CD1c-positive myeloid dendritic cell (primary cell): ENCODE measurements at regions not wholly inside any gene's neighbourhood (a gene's known extent, or its start where the extent isn't known, plus 50 kb on each side); places are given as distances from the start of the nearest gene placed in this dataset.
"Not testable (repeated sequence)": the region's sequence is repeated elsewhere in the genome, so short reads cannot be mapped to it uniquely, and the experiment has no call there.

Source experiments
- DNase-seq: peaks from one replicate; pipeline ENCODE4 v3.0.0-alpha.2; 2016; ENCODE audit errors: extremely low spot score

DNA sequence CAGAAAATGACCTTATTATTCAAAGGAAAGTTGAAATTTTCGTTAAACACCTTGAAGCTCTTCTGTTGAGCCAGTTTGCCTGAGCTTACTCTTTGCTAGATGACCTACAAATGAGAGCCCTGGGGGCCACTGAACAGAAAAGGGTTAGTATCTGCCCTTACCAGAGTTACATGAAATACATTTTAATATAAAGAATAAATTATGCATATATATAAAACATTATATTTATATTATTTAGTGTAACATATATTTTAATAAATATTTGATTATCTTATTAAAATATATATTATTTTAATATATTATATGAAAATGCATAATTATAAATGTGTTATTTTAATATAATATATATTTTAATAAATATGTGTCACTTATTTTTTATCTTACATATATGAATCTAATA is 628.4 kb upstream of the TPK1 start:
- DNase-seq = no peak

GRCh38 chr7:145462463-145462862 is 626.6 kb upstream of the TPK1 start:
- no peak for DNase-seq

- DNase-seq = no peak
These were observed 599.0 kb upstream of the TPK1 start for GRCh38 chr7:145434811-145435210.

- no peak for DNase-seq
These were observed 596.0 kb upstream of the TPK1 start for GRCh38 chr7:145431834-145432233.

DNA sequence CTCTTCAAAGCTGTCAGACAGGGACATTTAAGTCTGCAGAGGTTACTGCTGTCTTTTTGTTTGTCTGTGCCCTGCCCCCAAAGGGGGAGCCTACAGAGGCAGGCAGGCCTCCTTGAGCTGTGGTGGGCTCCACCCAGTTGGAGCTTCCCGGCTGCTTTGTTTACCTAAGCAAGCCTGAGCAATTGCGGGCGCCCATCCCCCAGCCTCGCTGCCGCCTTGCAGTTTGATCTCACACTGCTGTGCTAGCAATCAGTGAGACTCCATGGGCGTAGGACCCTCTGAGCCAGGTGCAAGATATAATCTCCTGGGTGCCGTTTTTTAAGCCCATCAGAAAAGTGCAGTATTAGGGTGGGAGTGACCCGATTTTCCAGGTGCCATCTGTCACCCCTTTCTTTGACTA is 582.6 kb upstream of the TPK1 start:
- DNase-seq = not testable (repeated sequence)

DNA sequence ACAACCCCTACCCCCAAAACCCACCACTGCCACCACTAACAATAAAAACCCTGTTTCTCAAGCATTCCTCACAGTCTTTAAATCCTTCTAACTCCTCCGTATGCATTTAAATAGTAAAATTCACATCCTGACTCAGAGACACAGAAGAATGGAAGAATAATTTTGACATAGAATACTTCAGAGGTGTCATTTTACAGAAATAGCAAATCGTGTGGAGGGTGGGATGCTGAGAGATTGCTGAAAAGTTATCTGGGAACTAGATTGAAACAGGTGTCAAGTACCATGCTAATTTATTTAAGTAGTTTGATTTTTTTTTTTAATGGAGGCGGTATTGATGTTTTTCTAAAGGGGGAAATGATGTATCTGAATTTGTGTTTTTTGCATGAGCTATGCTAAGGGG is 575.2 kb upstream of the TPK1 start:
- no peak for DNase-seq

DNA sequence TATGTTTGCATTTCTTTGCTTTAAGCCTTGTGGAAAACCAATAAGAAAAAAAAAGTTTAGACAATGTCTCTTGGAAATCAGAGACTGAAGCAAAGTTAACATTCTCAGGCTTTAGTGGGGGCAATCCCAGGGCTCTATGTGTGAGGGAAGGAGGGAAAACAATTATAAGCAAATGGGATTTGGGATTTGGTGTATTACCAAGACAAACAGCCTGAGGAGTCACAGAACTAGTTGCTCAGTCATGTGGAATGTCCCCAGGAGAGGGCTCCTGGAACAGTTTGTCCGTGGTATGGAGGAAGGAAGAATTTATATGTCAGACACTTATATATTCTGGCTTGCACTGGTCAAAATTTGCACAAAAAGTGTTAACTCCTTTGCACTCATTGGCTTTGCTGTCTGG is 562.9 kb upstream of the TPK1 start:
- no peak for DNase-seq

GRCh38 chr7:145394126-145394525 is 558.3 kb upstream of the TPK1 start:
- DNase-seq = no peak

DNA sequence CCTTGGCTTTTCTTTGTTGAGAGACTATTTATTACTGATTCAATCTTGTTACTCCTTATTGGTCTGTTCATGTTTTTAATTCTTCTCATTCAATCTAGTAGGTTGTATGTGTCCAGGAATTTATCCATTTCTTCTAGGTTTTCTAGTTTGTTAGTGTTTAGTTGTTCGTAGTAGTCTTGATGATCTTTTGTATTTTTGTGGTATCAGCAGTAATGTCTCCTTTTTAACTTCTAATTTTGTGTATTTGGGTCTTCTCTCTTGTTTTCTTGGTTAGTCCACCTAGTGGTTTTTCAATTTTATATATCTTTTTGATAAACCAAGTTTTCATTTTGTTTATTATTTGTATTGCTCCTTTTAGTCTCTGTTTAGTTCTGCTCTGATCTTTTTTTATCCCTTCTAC is 546.9 kb upstream of the TPK1 start:
- no peak for DNase-seq

- DNase-seq = no peak
These were observed 542.3 kb upstream of the TPK1 start for GRCh38 chr7:145378197-145378596.

DNA sequence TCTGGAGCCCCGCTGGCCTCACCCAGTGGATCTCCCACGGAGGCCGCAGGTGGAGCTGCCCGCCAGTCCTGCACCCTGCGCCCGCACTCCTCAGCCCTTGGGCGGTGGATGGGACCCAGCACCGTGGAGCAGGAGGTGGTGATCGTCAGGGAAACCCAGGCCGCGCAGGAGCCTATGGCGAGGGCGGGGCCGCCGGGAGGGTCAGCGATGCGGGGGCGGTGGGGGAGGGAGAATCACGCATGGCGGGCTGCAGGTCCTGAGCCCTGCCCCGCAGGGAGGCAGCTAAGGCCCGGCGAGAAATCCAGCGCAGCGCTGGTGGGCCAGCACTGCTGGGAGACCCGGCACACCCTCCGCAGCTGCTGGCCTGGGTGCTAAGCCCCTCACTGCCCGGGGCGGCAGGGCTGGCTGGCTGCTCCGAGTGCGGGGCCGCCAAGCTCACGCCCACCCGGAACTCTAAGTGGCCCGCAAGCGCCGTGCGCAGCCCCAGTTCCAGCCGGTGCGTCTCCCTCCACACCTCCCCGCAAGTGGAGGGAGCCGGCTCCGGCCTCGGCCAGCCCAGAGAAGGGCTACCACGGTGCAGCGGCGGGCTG is 524.8 kb upstream of the TPK1 start:
- no peak for DNase-seq

GRCh38 chr7:145350334-145350733 is 514.5 kb upstream of the TPK1 start:
- no peak for DNase-seq

DNA sequence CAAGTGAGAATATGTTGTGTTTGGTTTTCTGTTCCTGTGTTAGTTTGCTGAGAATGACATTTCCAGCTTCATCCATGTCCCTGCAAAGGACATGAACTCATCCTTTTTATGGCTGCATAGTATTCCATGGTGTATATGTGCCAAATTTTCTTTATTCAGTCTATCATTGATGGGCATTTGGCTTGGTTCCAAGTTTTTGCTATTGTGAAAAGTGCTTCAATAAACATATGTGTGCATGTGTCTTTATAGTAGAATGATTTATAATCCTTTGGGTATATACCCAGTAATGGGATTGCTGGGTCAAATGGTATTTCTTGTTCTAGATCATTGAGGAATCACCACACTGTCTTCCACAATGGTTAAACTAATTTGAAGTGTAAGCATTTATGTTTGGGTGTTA is 513.6 kb upstream of the TPK1 start:
- DNase-seq = not testable (repeated sequence)

- DNase-seq = no peak
These were observed 511.4 kb upstream of the TPK1 start for GRCh38 chr7:145347271-145347670.

GRCh38 chr7:145339319-145339718 is 503.5 kb upstream of the TPK1 start:
- no peak for DNase-seq

- DNase-seq = no peak
These were observed 495.7 kb upstream of the TPK1 start for GRCh38 chr7:145331522-145331921.

- no peak for DNase-seq
These were observed 495.2 kb upstream of the TPK1 start for GRCh38 chr7:145331076-145331475.

GRCh38 chr7:145327646-145328045 is 491.8 kb upstream of the TPK1 start:
- DNase-seq = no peak

GRCh38 chr7:145324081-145324480 is 488.2 kb upstream of the TPK1 start:
- DNase-seq = no peak

- DNase-seq = no peak
These were observed 477.7 kb upstream of the TPK1 start for GRCh38 chr7:145313551-145313950.

GRCh38 chr7:145293754-145294153 is 457.9 kb upstream of the TPK1 start:
- no peak for DNase-seq

- DNase-seq = no peak
These were observed 457.4 kb upstream of the TPK1 start for GRCh38 chr7:145293228-145293701.

GRCh38 chr7:145289384-145289783 is 453.5 kb upstream of the TPK1 start:
- DNase-seq = no peak

DNA sequence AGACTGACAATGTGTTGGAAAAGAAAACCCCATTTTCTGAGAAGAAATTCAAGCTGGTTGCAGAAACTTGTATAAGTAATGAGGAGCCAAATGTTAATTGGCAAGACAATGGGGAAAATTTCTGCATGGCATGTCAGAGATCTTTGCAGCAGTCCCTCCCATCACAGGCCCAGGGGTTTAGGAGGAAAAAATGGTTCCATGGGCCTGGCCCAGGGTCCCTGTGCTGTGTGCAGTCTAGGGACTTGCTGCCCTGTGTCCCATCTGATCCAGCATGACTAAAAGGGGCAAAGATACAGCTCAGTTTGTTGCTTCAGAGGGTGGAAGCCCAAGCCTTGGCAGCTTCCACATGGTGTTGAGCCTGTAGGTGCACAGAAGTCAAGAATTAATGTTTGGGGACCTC is 440.3 kb upstream of the TPK1 start:
- no peak for DNase-seq
